Left ventricle myocardium inferior (tissue), 1 donor: ENCODE measurements at regions not wholly inside any gene's neighbourhood (a gene's known extent, or its start where the extent isn't known, plus 50 kb on each side); places are given as distances from the start of the nearest gene placed in this dataset.

Source experiments
- DNase-seq: peaks from one replicate; pipeline ENCODE4 v3.0.0-alpha.2; 2020
- H3K27ac ChIP-seq: fragments of 200-600 bp; replicated peaks from 2 replicates; pipeline ENCODE4 v1.8.0; 2021
- H3K27me3 ChIP-seq: fragments of 200-600 bp; 2 replicates; pipeline ENCODE4 v1.8.0; 2021; ENCODE audit warnings: low read depth
- H3K36me3 ChIP-seq: fragments of 200-600 bp; 2 replicates; pipeline ENCODE4 v1.8.0; 2021
- H3K4me1 ChIP-seq: fragments of 200-600 bp; 2 replicates; pipeline ENCODE4 v1.8.0; 2021
- H3K4me3 ChIP-seq: fragments of 200-600 bp; 2 replicates; pipeline ENCODE4 v1.8.0; 2021; ENCODE audit warnings: mild to moderate bottlenecking, moderate library complexity
- H3K9me3 ChIP-seq: fragments of 200-600 bp; replicated peaks from 2 replicates; pipeline ENCODE4 v1.8.0; 2021
- CTCF ChIP-seq: fragments of 200-600 bp; IDR thresholded peaks from 2 replicates; pipeline ENCODE4 v1.8.0; 2021; ENCODE audit warnings: antibody characterized with exemption, mild to moderate bottlenecking, borderline replicate concordance
- intact Hi-C: fragments of 100-400 bp; cut with micrococcal nuclease; formaldehyde crosslinking; loops from one replicate; pipeline ENCODE4 v1.11.0; 2022
- donor health status: DM: no; HTN: yes; CAD: no; lungs with severe emphysema.

DNA sequence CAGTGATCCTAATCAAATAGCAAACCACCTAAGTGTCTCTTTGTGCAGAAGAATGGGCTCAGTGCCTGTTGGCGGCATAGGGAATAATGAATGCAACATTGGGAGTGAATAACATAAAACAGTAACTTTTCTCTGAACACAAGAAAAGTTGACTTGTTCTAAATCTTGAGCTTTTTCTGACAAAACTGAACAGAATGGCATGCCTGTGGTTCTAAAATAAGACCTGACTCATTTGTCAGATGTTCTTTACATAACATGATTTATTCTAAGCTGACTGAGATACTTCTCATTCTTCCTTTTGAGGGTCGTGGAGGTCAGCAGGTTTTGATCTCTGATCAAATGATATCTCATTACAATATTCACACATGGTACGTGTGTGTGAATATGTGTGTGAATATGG, 165.4 kb upstream of the WDR1 start:
- H3K27me3 ChIP-seq, result no peaks in the 10 kb centered on the region
- H3K4me1 ChIP-seq, result no peaks in the 10 kb centered on the region
- no peaks in the 10 kb centered on the region for H3K9me3 ChIP-seq
- DNase-seq, result no peak
- intact Hi-C loops, result no loop called here
- no peaks in the 10 kb centered on the region for H3K36me3 ChIP-seq
- no peak overlapping the region for H3K27ac ChIP-seq
- no peak for TF ChIP-seq CTCF
- H3K4me3 ChIP-seq, result no peak overlapping the region

GRCh38 chr4:10279261-10279660, 162.7 kb upstream of the WDR1 start:
- DNase-seq, result no peak
- intact Hi-C loops, result no loop called here
- Histone ChIP-seq H3K9me3 (no peaks in the 10 kb centered on the region), H3K27me3 (no peaks in the 10 kb centered on the region), H3K36me3 (no peaks in the 10 kb centered on the region), H3K4me1 (no peaks in the 10 kb centered on the region), H3K4me3 (no peak overlapping the region), H3K27ac (no peak overlapping the region)
- TF ChIP-seq CTCF, result no peak

DNA sequence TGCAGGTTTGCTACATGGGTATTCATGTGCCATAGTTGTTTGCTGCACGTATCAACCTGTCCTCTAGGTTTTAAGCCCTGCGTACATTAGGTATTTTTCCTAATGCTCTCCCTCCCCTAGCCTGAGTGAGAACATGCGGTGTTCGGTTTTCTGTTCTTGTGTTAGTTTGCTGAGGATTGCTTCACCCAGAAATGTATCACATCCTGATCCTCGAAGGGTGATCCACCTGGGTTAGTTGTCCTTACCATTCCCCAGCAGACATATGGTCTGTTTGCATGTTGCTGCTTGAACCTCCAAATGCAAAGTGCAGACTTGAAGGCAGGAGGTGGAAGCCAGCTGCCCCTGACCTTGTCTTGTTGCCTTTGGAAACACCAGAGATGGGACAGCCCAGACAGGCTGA, 161.5 kb upstream of the WDR1 start:
- DNase-seq, result no peak
- no peaks in the 10 kb centered on the region for H3K27me3 ChIP-seq
- no peak for TF ChIP-seq CTCF
- H3K36me3 ChIP-seq, result no peaks in the 10 kb centered on the region
- H3K4me1 ChIP-seq, result no peaks in the 10 kb centered on the region
- intact Hi-C loops, result no loop called here
- H3K27ac ChIP-seq, result no peak overlapping the region
- H3K4me3 ChIP-seq, result no peak overlapping the region
- no peaks in the 10 kb centered on the region for H3K9me3 ChIP-seq

DNA sequence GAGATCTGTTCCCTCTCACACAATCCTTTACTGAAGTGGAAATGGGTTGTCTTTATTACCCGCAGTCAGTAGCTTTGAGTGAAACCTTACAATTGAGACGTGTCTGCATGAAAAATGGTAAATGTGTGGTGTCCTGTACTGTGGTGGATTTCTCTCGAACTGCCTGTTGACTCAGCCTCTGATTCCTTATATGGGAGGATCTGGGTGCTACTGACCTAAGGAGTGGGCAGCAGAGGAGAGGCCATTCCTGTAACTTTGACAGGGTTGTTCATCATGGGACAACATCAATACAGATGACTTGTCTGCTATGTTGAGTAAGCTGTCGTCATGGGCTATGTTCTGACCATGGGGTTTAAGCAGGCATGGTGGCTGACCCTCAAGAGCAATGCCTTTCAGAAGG, 159.6 kb upstream of the WDR1 start:
- Histone ChIP-seq H3K36me3 (no peaks in the 10 kb centered on the region), H3K27me3 (no peaks in the 10 kb centered on the region), H3K9me3 (no peaks in the 10 kb centered on the region), H3K27ac (no peak overlapping the region), H3K4me1 (no peaks in the 10 kb centered on the region), H3K4me3 (no peak overlapping the region)
- intact Hi-C loops, result no loop called here
- DNase-seq, result no peak
- no peak for TF ChIP-seq CTCF

DNA sequence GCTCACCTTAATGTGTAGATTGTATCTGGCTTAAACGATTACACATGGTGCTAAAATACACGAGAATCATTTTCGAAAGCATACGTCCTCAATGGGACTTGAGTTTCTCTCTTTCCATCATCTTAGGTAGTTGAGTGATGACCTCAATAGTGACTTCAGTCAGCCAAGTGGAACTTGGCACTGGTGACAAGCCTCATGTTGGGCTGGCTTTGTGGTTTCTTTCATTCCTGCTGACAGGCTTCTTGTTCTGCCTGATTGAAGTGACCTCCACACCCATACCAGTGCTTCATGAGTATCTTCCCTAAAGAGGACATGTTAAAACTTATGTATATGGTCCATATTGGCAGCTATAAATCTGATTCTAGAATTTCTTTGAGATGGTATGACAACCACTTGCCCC, 159.1 kb upstream of the WDR1 start:
- no peaks in the 10 kb centered on the region for H3K27me3 ChIP-seq
- H3K36me3 ChIP-seq, result no peaks in the 10 kb centered on the region
- intact Hi-C loops, result no loop called here
- no peak overlapping the region for H3K27ac ChIP-seq
- H3K9me3 ChIP-seq, result no peaks in the 10 kb centered on the region
- H3K4me3 ChIP-seq, result no peak overlapping the region
- no peak for TF ChIP-seq CTCF
- DNase-seq, result no peak
- no peaks in the 10 kb centered on the region for H3K4me1 ChIP-seq

GRCh38 chr4:10273030-10273429, 156.4 kb upstream of the WDR1 start:
- intact Hi-C loops, result no loop called here

More at GRCh38 chr4:10273030-10273429, 156.4 kb upstream of the WDR1 start:
- Histone ChIP-seq H3K27me3 (no peaks in the 10 kb centered on the region), H3K36me3 (no peaks in the 10 kb centered on the region), H3K27ac (no peak overlapping the region), H3K4me3 (no peak overlapping the region), H3K4me1 (no peaks in the 10 kb centered on the region), H3K9me3 (no peaks in the 10 kb centered on the region)
- DNase-seq, result no peak
- no peak for TF ChIP-seq CTCF
